Stimulated activated CD4-positive, alpha-beta T cell treated with anti-CD3 and anti-CD28 coated beads, Interleukin-15, amount 100 ng/mL, for 1 hour (primary cell): ENCODE measurements at regions not wholly inside any gene's neighbourhood (a gene's known extent, or its start where the extent isn't known, plus 50 kb on each side); places are given as distances from the start of the nearest gene placed in this dataset.

Source experiments
- DNase-seq, 2 donors: peaks; one replicate each; pipeline ENCODE4 v3.0.0-alpha.2; 2020; ENCODE audit warnings: low read depth in 1 of 2, low spot score in 1 of 2

DNA sequence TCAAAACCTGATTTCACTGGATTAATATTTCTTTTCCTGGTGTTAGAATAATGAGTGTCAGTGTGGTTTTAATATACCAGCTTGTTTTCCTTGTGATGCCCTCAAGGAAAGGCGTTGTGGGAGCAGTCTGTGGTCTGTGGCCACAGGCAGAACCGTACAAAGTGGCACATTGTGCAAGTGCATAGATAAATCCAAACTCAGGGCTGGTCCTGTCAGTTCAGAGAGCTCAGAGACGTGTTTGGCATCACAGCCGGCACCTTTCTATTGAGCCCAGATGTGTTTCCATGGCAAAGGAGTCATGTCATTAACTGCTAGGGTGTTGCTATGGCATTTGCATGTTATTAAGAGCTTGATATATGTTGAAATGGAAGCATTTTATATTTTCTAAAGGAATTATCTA, 289.9 kb upstream of the RASGRP1 start:
- no peak for DNase-seq

- DNase-seq, result no peak
These were observed 293.2 kb upstream of the RASGRP1 start for GRCh38 chr15:38857814-38858213.

DNA sequence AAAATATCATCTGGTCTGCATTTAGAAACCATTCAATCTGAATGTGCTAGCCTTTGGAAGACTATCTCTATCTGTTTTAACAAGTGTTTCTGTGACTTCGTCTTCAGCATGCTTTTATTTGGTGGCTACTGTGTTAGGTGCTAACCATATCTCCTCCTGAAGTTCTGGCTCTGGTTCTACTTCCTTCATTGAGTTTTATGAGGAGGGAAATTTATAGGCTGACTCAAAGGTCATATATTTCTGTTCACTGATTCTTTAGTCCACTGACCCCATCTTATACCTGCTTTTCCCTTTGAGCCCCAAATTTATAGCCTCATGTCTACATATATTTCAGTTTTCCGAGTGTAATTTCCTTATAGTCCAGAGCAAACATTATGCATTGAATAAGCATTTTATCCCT, 295.0 kb upstream of the RASGRP1 start:
- DNase-seq, result no peak

- DNase-seq, result no peak
These were observed 295.6 kb upstream of the RASGRP1 start for GRCh38 chr15:38860253-38860652.

DNA sequence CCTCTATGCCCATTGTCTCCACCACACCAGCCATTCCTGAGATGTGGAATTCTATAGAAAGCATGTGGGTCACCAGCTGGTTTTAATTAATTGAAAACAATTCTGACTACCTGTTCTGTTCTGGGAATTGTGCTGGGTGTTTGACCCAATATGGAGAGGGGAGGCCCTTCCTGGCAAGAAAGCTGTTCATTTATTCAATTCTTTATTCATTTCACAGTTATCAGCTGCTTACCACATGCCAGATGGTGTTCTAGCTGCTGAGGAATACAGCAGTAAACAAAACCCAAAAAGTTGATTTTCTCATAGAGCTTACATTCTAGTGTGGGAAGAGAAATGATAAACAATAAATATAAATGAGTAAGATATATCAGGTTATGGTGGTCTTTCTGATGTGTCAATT, 296.1 kb upstream of the RASGRP1 start:
- no peak for DNase-seq

- no peak for DNase-seq
These were observed 296.5 kb upstream of the RASGRP1 start for GRCh38 chr15:38861108-38861507.

- no peak for DNase-seq
These were observed 297.5 kb upstream of the RASGRP1 start for GRCh38 chr15:38862099-38862498.

DNA sequence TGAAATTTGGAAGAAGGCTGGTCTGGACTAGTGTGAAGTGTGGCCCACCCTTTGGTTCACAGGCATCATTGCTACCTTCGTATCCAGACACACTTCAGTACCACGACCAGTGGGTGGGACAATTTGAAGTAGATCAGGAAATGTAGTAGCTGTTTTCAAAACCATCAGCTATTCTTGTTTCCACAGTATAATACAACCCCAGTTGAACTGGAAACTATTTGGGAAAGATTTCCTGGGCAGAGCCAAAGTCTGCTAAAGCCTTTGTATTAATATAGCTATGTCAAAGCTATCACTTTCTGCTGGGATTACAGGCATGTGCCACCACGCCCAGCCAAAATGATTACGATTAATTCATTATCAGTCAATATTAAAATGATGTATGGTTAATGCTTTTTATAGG, 298.8 kb upstream of the RASGRP1 start:
- DNase-seq, result no peak

- no peak for DNase-seq
These were observed 299.5 kb upstream of the RASGRP1 start for GRCh38 chr15:38864122-38864521.

DNA sequence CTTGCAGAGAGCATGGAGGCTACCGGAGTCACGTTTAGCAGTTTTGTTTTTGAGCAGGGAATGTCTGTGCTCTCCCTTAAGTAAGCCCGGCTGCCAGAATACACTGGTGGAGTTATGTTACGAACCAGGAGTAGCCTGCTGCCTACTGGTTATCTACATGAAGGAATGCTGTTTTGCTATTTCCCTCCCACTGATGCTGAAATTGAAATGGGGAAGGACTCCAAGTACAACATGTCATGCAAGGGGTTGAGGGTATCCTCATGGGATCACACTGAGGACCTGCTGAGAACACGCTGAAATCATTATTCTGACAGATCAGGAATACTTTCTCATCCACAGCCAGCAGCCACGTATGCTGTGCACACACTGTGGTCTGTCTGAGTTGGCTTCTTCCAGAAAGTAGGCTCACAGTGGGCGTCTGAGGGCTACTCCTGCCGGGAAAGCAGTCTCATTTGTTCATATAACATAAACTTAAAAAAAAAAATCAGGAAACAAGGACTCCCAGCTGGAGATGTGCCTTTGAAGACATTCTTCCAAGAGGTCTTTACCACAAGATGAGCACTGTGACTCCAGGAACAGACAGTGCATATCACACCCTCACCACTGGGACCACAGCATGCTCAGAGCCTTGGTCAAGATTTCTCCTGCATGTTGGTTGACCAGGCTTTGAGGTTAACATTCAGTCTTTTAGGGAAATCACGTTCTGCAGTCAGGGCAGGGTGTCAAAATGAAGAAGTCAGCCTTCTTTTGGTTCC, 300.4 kb upstream of the RASGRP1 start:
- no peak for DNase-seq

DNA sequence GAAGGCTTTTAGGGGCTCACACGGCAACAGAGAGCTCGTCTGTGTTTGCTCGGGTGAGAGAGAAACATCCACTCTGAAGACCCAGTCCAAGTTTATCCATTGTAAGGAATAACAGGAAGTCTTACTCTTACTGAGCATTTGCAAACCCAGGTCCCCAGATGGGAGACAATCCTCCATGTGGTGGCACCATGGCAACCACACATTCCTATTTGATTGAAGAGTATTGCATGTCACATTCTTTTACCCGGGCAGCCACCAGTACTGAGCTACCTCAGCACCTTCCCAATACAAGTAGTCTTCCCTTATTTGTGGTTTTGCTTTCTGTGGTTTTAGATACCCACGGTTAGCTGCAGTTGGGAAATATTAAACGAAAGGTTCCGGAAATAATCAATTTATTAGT, 302.9 kb upstream of the RASGRP1 start:
- no peak for DNase-seq

- DNase-seq, result no peak
These were observed 303.9 kb upstream of the RASGRP1 start for GRCh38 chr15:38868326-38869114.

DNA sequence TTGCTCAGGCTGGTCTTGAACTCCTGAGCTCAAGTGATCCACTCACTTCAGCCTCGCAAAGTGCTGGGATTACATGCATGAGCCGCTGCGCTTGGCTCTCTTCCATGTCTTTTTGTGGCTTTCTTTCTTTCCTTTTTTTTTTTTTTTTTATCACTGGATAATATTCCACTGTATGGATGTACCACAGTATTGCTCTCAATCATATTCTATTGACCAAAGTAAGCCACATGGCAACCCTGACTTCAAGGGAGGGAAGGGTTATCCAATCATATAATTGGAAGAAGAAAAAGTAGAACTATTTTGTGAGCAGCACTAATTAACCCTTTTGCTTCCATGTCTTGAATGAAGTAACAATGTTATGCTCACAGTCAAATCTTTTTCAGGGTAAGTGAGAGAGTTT, 307.0 kb upstream of the RASGRP1 start:
- no peak for DNase-seq

DNA sequence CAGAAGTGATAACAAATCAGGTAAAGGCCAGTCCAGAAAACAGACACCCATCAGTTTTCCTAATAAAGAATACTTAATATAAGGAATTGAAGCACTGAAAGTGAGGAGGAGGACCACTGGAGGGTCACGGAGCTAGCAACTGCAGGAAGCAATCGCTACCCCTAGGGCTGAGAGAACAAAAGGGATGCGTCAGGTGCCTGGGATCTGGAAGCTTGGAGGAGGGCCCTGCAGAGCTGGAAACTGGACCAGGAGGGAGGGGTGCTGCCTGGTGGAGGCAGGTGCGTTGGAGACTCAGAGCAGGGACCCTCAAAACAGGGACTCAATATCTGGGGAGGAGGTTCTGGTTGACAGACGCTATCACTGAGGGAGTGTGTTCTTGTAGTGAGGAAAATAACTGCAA, 308.1 kb upstream of the RASGRP1 start:
- DNase-seq, result no peak

- no peak for DNase-seq
These were observed 308.5 kb upstream of the RASGRP1 start for GRCh38 chr15:38873158-38873557.

DNA sequence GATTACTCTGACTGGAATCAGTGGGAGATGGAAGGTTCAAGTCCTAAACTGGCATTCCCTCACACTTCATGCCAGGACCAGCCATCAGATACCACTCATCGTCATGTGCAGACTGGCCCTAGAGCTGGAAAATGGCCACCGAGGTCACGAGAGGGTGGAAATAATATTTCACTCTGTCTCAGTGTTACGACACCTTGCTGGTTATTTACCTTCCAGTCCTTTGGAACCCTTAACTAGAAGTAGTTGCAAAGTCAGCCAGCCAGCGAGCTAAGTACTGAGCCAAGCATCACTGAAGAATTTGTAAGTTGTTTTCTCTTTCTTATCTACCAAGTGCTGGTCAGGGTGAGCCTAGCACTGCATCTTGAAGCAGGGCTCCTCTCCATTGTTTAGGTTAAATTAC, 309.9 kb upstream of the RASGRP1 start:
- DNase-seq, result no peak

DNA sequence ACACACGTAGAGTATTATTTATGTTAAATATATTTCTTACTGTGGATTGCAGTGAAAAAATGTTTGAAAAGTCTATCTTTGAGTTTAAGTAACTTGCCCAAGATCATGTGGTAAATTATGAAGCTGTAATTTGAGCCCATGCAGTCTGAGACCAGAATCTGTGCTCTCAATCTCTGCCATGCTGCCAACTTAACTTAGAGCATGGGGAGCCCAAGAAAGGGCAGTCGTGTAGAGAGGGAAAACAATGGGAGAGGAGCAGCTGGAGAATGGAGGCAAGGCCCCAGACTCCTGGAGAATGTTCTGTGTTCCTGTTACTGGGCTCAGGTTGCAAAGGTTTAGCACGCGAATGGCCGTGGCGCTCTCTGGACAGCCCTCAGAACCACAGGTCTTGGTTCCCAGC, 311.6 kb upstream of the RASGRP1 start:
- DNase-seq, result no peak

DNA sequence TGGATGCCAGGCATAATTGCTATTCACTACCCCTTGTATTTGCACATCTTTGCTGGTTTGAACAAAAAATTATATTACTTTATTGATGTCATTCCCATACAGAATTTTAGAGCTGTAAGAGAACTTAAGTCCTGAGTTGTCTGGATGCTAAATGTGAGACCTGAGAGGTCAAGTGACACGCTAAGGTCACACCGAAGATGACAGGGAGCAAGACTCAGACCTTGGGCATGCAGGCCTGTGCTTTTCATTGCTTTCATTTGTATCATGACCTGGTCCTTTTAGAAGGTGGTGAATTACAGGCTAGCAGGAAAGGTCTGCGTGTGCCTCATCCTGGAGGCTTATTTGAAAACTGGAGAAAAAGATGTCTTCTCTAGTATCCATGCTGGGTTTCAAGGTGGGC, 312.0 kb upstream of the RASGRP1 start:
- DNase-seq, result no peak

- DNase-seq, result no peak
These were observed 312.9 kb upstream of the RASGRP1 start for GRCh38 chr15:38877471-38877870.

GRCh38 chr15:38878026-38878425, 313.4 kb upstream of the RASGRP1 start:
- DNase-seq, result no peak

- DNase-seq, result no peak
These were observed 314.3 kb upstream of the RASGRP1 start for GRCh38 chr15:38878926-38879325.

DNA sequence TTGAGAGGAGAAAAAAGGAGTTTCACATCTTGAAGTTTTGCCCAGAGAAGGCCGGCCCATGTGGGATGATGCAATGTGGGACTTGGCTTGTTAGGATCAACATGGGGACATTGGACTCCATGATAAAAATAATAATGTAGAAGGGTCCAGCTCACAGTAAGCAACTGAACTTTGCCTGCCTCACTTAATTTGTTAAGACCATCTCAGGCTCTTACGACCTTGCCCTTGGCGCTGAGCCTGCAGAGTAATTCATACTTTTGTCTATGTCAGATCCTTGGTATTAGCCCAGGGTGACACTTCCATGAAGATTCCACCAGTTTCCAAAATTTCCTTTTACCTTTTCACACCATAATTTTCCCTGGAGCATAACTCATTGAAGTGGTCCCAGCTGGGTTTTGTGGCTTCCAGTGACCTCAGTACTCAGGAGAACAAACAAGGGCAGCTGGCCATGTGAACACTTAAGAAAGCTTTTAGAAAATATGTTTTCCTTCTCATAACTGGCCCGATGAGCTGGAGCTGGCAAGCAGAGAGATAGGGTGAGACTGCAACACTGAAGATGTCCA, 315.4 kb upstream of the RASGRP1 start:
- DNase-seq, result no peak
